ENCODE measurements at regions not wholly inside any gene's neighbourhood (a gene's known extent, or its start where the extent isn't known, plus 50 kb on each side); places are given as distances from the start of the nearest gene placed in this dataset.
"Not testable (repeated sequence)": the region's sequence is repeated elsewhere in the genome, so short reads cannot be mapped to it uniquely, and the experiment has no call there.

GRCh38 chr7:114084472-114085312, 165.9 kb upstream of the PPP1R3A start:
- H3K4me1 ChIP-seq (ENCODE audit: control insufficient read depth, insufficient read depth, low read length), result peaks cover 17% of the 10 kb centered on the region
- peaks cover 4% of the 10 kb centered on the region for H3K27me3 ChIP-seq (ENCODE audit: control insufficient read depth, insufficient read depth, low read length)
- WGBS (ENCODE audit: insufficient coverage, low lambda C conversion rate), result no CpG with 5 or more reads among the region's 64 CpGs

GRCh38 chr7:114084002-114084471, 165.2 kb upstream of the PPP1R3A start:
- DNase-seq, result no peak
- H3K27me3 ChIP-seq (ENCODE audit: control insufficient read depth, insufficient read depth, low read length), result peaks cover 4% of the 10 kb centered on the region
- H3K4me3 ChIP-seq (ENCODE audit: low read length), result peak overlapping the region; percentile 70
- peak overlapping the region; percentile 92 for H3K27ac ChIP-seq (ENCODE audit: low read length)
- H3K9me3 ChIP-seq (ENCODE audit: control insufficient read depth, low read depth, low read length), result peaks cover 4% of the 10 kb centered on the region
- no peaks in the 10 kb centered on the region for H3K36me3 ChIP-seq (ENCODE audit: control insufficient read depth, insufficient read depth, low read length)
- H3K4me1 ChIP-seq (ENCODE audit: control insufficient read depth, insufficient read depth, low read length), result peaks cover 17% of the 10 kb centered on the region
- 7% methylated on average over 3 of the region's 11 CpGs for WGBS (ENCODE audit: insufficient coverage, low lambda C conversion rate)

More at GRCh38 chr7:114084472-114085312, 165.9 kb upstream of the PPP1R3A start:
- Histone ChIP-seq H3K9me3 (ENCODE audit: control insufficient read depth, low read depth, low read length) (peaks cover 4% of the 10 kb centered on the region), H3K36me3 (ENCODE audit: control insufficient read depth, insufficient read depth, low read length) (no peaks in the 10 kb centered on the region), H3K4me3 (ENCODE audit: low read length) (peak overlapping the region; percentile 70), H3K27ac (ENCODE audit: low read length) (peak overlapping the region; percentile 92)
- peak; percentile 43 to 84 for DNase-seq

- Histone ChIP-seq H3K27ac (ENCODE audit: low read length) (peak overlapping the region; percentile 92), H3K27me3 (ENCODE audit: control insufficient read depth, insufficient read depth, low read length) (peaks cover 4% of the 10 kb centered on the region), H3K36me3 (ENCODE audit: control insufficient read depth, insufficient read depth, low read length) (no peaks in the 10 kb centered on the region), H3K9me3 (ENCODE audit: control insufficient read depth, low read depth, low read length) (peaks cover 4% of the 10 kb centered on the region), H3K4me3 (ENCODE audit: low read length) (peak overlapping the region; percentile 70), H3K4me1 (ENCODE audit: control insufficient read depth, insufficient read depth, low read length) (peaks cover 15% of the 10 kb centered on the region)
- DNase-seq, result peak; percentile 15 to 64
- WGBS (ENCODE audit: insufficient coverage, low lambda C conversion rate), result 55% methylated on average over 6 of the region's 45 CpGs
Observed at GRCh38 chr7:114083166-114084001, 164.6 kb upstream of the PPP1R3A start.

DNA sequence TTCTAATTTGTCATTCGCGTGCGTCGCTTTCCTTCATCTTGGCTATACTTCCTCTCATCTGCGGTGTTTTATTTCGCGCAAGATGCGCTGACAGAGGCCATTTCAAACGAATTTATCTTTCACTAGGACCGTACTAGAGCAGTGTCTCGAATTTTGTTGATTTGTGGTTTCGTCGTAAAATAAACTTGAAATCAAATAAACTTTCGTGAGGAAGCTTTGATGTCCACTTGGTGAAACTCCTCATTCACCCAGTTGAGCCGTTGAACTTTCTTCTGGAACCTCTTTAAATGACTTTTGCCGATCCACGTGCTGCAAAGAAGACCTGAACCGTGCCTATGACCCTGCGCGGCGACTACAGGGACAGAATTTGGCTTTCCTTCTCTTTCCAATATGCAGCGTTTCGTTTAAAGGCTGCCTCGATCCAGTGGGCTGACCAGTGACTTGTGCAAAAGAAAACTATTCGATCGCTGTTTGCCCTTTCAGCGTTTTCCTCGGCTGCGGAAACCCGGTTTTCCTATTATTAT, 163.9 kb upstream of the PPP1R3A start:
- DNase-seq, result no peak
- peak overlapping the region; percentile 92 for H3K27ac ChIP-seq (ENCODE audit: low read length)
- WGBS (ENCODE audit: insufficient coverage, low lambda C conversion rate), result 5% methylated on average over 4 of the region's 30 CpGs
- peaks cover 13% of the 10 kb centered on the region for H3K4me1 ChIP-seq (ENCODE audit: control insufficient read depth, insufficient read depth, low read length)
- H3K9me3 ChIP-seq (ENCODE audit: control insufficient read depth, low read depth, low read length), result peaks cover 4% of the 10 kb centered on the region
- H3K4me3 ChIP-seq (ENCODE audit: low read length), result peak overlapping the region; percentile 70
- H3K27me3 ChIP-seq (ENCODE audit: control insufficient read depth, insufficient read depth, low read length), result peaks cover 4% of the 10 kb centered on the region
- H3K36me3 ChIP-seq (ENCODE audit: control insufficient read depth, insufficient read depth, low read length), result no peaks in the 10 kb centered on the region

GRCh38 chr7:114081606-114082425, 163.0 kb upstream of the PPP1R3A start:
- DNase-seq, result peak; percentile 30 to 64
- peaks cover 13% of the 10 kb centered on the region for H3K4me1 ChIP-seq (ENCODE audit: control insufficient read depth, insufficient read depth, low read length)
- peak overlapping the region; percentile 70 for H3K4me3 ChIP-seq (ENCODE audit: low read length)
- 30% methylated on average over 2 of the region's 6 CpGs for WGBS (ENCODE audit: insufficient coverage, low lambda C conversion rate)
- peaks cover 4% of the 10 kb centered on the region for H3K27me3 ChIP-seq (ENCODE audit: control insufficient read depth, insufficient read depth, low read length)
- H3K27ac ChIP-seq (ENCODE audit: low read length), result no peak overlapping the region
- peaks cover 4% of the 10 kb centered on the region for H3K9me3 ChIP-seq (ENCODE audit: control insufficient read depth, low read depth, low read length)
- H3K36me3 ChIP-seq (ENCODE audit: control insufficient read depth, insufficient read depth, low read length), result no peaks in the 10 kb centered on the region

GRCh38 chr7:114077158-114077524, 158.3 kb upstream of the PPP1R3A start:
- not testable (repeated sequence) for H3K27me3 ChIP-seq (ENCODE audit: control insufficient read depth, insufficient read depth, low read length); H3K4me3 ChIP-seq (ENCODE audit: low read length); H3K27ac ChIP-seq (ENCODE audit: low read length); H3K36me3 ChIP-seq (ENCODE audit: control insufficient read depth, insufficient read depth, low read length); H3K9me3 ChIP-seq (ENCODE audit: control insufficient read depth, low read depth, low read length); H3K4me1 ChIP-seq (ENCODE audit: control insufficient read depth, insufficient read depth, low read length); DNase-seq
- WGBS (ENCODE audit: insufficient coverage, low lambda C conversion rate), result no CpG with 5 or more reads among the region's 18 CpGs

DNA sequence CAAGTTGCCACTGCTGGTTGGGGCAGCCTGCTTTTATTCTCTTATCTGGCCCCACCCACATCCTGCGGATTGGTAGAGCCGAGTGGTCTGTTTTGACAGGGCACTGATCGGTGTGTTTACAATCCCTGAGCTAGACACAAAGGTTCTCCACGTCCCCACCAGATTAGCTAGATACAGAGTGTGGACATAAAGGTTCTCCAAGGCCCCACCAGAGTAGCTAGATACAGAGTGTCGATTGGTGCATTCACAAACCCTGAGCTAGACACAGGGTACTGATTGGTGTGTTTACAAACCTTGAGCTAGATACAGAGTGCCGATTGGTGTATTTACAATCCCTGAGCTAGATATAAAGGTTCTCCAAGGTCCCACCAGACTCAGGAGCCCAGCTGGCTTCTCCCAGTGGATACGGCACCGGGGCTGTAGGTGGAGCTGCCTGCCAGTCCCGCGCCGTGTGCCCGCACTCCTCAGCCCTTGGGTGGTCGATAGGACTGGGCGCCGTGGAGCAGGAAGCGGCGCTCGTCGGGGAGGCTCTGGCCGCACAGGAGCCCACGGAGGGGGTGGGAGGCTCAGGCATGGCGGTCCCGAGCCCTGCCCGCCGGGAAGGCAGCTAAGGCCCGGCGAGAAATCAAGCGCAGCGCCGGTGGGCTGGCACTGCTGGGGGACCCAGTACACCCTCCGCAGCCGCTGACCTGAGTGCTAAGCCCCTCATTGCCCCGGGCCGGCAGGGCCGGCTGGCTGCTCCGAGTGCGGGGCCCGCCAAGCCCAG, 157.8 kb upstream of the PPP1R3A start:
- H3K9me3 ChIP-seq (ENCODE audit: control insufficient read depth, low read depth, low read length); H3K27me3 ChIP-seq (ENCODE audit: control insufficient read depth, insufficient read depth, low read length); H3K4me1 ChIP-seq (ENCODE audit: control insufficient read depth, insufficient read depth, low read length); H3K4me3 ChIP-seq (ENCODE audit: low read length); DNase-seq; H3K36me3 ChIP-seq (ENCODE audit: control insufficient read depth, insufficient read depth, low read length); H3K27ac ChIP-seq (ENCODE audit: low read length): not testable (repeated sequence)
- WGBS (ENCODE audit: insufficient coverage, low lambda C conversion rate), result no CpG with 5 or more reads among the region's 38 CpGs

- WGBS (ENCODE audit: insufficient coverage, low lambda C conversion rate), result 21% methylated on average over 2 of the region's 2 CpGs
- Histone ChIP-seq H3K36me3 (ENCODE audit: control insufficient read depth, insufficient read depth, low read length) (no peaks in the 10 kb centered on the region), H3K27ac (ENCODE audit: low read length) (no peak overlapping the region), H3K27me3 (ENCODE audit: control insufficient read depth, insufficient read depth, low read length) (no peaks in the 10 kb centered on the region), H3K4me3 (ENCODE audit: low read length) (no peak overlapping the region), H3K4me1 (ENCODE audit: control insufficient read depth, insufficient read depth, low read length) (peaks cover 5% of the 10 kb centered on the region), H3K9me3 (ENCODE audit: control insufficient read depth, low read depth, low read length) (no peaks in the 10 kb centered on the region)
- DNase-seq, result peak in 1 of 2 donors; percentile 9
Observed at GRCh38 chr7:114073701-114074100, 154.9 kb upstream of the PPP1R3A start.

DNA sequence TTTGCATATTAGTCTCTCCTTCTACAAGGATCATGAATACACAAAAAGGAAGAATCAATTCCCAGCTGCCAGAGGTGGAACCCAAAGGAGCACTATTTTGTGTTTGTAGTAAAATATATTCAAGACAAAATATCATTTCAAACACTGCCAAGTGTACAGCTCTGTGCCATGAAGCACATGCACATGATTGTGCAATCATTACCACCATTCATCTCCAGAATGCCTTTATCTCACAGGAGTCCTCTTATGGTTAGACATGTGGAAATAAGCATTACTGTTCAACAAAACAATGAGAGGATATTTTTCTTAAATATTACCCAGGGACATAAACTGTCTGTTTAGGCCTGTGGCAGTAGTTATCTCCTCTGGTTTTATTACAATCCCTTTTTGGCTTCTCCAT, 151.4 kb upstream of the PPP1R3A start:
- Histone ChIP-seq H3K36me3 (ENCODE audit: control insufficient read depth, insufficient read depth, low read length) (no peaks in the 10 kb centered on the region), H3K4me3 (ENCODE audit: low read length) (no peak overlapping the region), H3K27ac (ENCODE audit: low read length) (no peak overlapping the region), H3K4me1 (ENCODE audit: control insufficient read depth, insufficient read depth, low read length) (no peaks in the 10 kb centered on the region), H3K9me3 (ENCODE audit: control insufficient read depth, low read depth, low read length) (no peaks in the 10 kb centered on the region), H3K27me3 (ENCODE audit: control insufficient read depth, insufficient read depth, low read length) (no peaks in the 10 kb centered on the region)
- peak in 1 of 2 donors; percentile 26 for DNase-seq
